ENCODE measurements at regions not wholly inside any gene's neighbourhood (a gene's known extent, or its start where the extent isn't known, plus 50 kb on each side); places are given as distances from the start of the nearest gene placed in this dataset.

- TF ChIP-seq, protein P1, sequence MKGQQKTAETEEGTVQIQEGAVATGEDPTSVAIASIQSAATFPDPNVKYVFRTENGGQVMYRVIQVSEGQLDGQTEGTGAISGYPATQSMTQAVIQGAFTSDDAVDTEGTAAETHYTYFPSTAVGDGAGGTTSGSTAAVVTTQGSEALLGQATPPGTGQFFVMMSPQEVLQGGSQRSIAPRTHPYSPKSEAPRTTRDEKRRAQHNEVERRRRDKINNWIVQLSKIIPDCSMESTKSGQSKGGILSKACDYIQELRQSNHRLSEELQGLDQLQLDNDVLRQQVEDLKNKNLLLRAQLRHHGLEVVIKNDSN (IDR thresholded peaks at IDR 0.05) = no peak
Observed at GRCh38 chrX:147859666-147860065, 52.1 kb upstream of the FMR1 start.
